ENCODE measurements at regions not wholly inside any gene's neighbourhood (a gene's known extent, or its start where the extent isn't known, plus 50 kb on each side); places are given as distances from the start of the nearest gene placed in this dataset.

GRCh38 chr18:45191795-45192194 lies 423.5 kb upstream of the SLC14A2 start:
- Histone ChIP-seq H3K79me2 (ENCODE audit: insufficient read depth, low read length) (no peaks in the 10 kb centered on the region), H3K9me3 (replicated peaks in 1 of 2; ENCODE audit: control insufficient read depth in 1 of 2, insufficient read depth in 1 of 2, low read length in 2 of 2) (no peaks in the 10 kb centered on the region), H3K27ac (ENCODE audit: low read depth in 1 of 2, low read length in 2 of 2) (no peak overlapping the region), H3K4me1 (ENCODE audit: control insufficient read depth in 1 of 2, insufficient read depth in 2 of 2, low read length in 2 of 2) (no peaks in the 10 kb centered on the region), H3K9ac (ENCODE audit: insufficient read depth, low read length, poor library complexity, severe bottlenecking) (no peak overlapping the region), H4K20me1 (ENCODE audit: insufficient read depth, low read length) (no peaks in the 10 kb centered on the region), H2AFZ (ENCODE audit: insufficient read depth, low read depth, low read length, poor library complexity, severe bottlenecking) (no peak overlapping the region), H3K4me3 (replicated peaks in 1 of 3; ENCODE audit: low read depth in 2 of 3, low read length in 3 of 3) (no peak overlapping the region), H3K27me3 (ENCODE audit: control insufficient read depth in 2 of 2, insufficient read depth in 2 of 2, low read length in 2 of 2) (no peaks in the 10 kb centered on the region), H3K4me2 (replicated peaks; ENCODE audit: extremely low read depth, low read length, poor library complexity, severe bottlenecking) (no peak overlapping the region), H3K36me3 (replicated peaks in 1 of 2; ENCODE audit: control insufficient read depth in 1 of 2, insufficient read depth in 2 of 2, low read length in 2 of 2) (no peaks in the 10 kb centered on the region)
- DNase-seq = no peak
- no peak overlapping the region for H3K27ac Mint-ChIP-seq
- H3K27me3 Mint-ChIP-seq (ENCODE audit: low read depth in 3 of 3) = peaks cover 0 to 2% (median 1%) of the 10 kb centered on the region in 3 donors
- H3K36me3 Mint-ChIP-seq = no peaks in the 10 kb centered on the region
- no peak overlapping the region for H3K4me3 Mint-ChIP-seq
- H3K4me1 Mint-ChIP-seq = no peaks in the 10 kb centered on the region
- WGBS (ENCODE audit: insufficient coverage) = no CpG with 5 or more reads among the region's 1 CpG
- no peak for TF ChIP-seq CTCF (IDR thresholded peaks at IDR 0.05)
- H3K9me3 Mint-ChIP-seq = peaks cover 0 to 5% (median 0%) of the 10 kb centered on the region in 7 donors
- intact Hi-C loops (cut with micrococcal nuclease) = no loop called here

GRCh38 chr18:45197526-45197970 lies 417.7 kb upstream of the SLC14A2 start:
- H3K79me2 ChIP-seq (ENCODE audit: insufficient read depth, low read length) = no peaks in the 10 kb centered on the region
- intact Hi-C loops (cut with micrococcal nuclease) = no loop called here
- H3K4me2 ChIP-seq (replicated peaks; ENCODE audit: extremely low read depth, low read length, poor library complexity, severe bottlenecking) = no peak overlapping the region
- no peaks in the 10 kb centered on the region for H3K9me3 ChIP-seq (replicated peaks in 1 of 2; ENCODE audit: control insufficient read depth in 1 of 2, insufficient read depth in 1 of 2, low read length in 2 of 2)
- H3K4me1 ChIP-seq (ENCODE audit: control insufficient read depth in 1 of 2, insufficient read depth in 2 of 2, low read length in 2 of 2) = no peaks in the 10 kb centered on the region
- Mint-ChIP-seq H3K9me3 (peaks cover 0 to 5% (median 2%) of the 10 kb centered on the region in 7 donors), H3K27me3 (ENCODE audit: low read depth in 3 of 3) (peaks cover 0 to 2% (median 0%) of the 10 kb centered on the region in 3 donors), H3K27ac (no peak overlapping the region), H3K4me3 (no peak overlapping the region), H3K36me3 (no peaks in the 10 kb centered on the region), H3K4me1 (no peaks in the 10 kb centered on the region)
- DNase-seq = no peak
- no peak for TF ChIP-seq CTCF (IDR thresholded peaks at IDR 0.05)
- H4K20me1 ChIP-seq (ENCODE audit: insufficient read depth, low read length) = no peaks in the 10 kb centered on the region
- no peak overlapping the region for H3K27ac ChIP-seq (ENCODE audit: low read depth in 1 of 2, low read length in 2 of 2)
- no peaks in the 10 kb centered on the region for H3K36me3 ChIP-seq (replicated peaks in 1 of 2; ENCODE audit: control insufficient read depth in 1 of 2, insufficient read depth in 2 of 2, low read length in 2 of 2)
- WGBS (ENCODE audit: insufficient coverage) = 42% methylated on average over 2 of the region's 5 CpGs
- H3K4me3 ChIP-seq (replicated peaks in 1 of 3; ENCODE audit: low read depth in 2 of 3, low read length in 3 of 3) = no peak overlapping the region
- H3K27me3 ChIP-seq (ENCODE audit: control insufficient read depth in 2 of 2, insufficient read depth in 2 of 2, low read length in 2 of 2) = no peaks in the 10 kb centered on the region
- H2AFZ ChIP-seq (ENCODE audit: insufficient read depth, low read depth, low read length, poor library complexity, severe bottlenecking) = no peak overlapping the region
- H3K9ac ChIP-seq (ENCODE audit: insufficient read depth, low read length, poor library complexity, severe bottlenecking) = no peak overlapping the region
